Ishikawa (cell line): ENCODE measurements at regions not wholly inside any gene's neighbourhood (a gene's known extent, or its start where the extent isn't known, plus 50 kb on each side); places are given as distances from the start of the nearest gene placed in this dataset.

Experiments used
- CEBPB ChIP-seq: IDR thresholded peaks from 2 replicates; pipeline ENCODE4 v1.6.1; 2012
- CREB1 ChIP-seq: IDR thresholded peaks from 2 replicates; pipeline ENCODE4 v1.6.1; 2012; ENCODE audit warnings: low read depth
- EGR1 ChIP-seq: IDR thresholded peaks from 2 replicates; pipeline ENCODE4 v1.6.1; 2012
- EP300 ChIP-seq: IDR thresholded peaks from 2 replicates; pipeline ENCODE4 v1.6.1; 2012; ENCODE audit warnings: borderline replicate concordance
- FOXM1 ChIP-seq: IDR thresholded peaks from 2 replicates; pipeline ENCODE4 v1.6.1; 2012; ENCODE audit warnings: low read depth, borderline replicate concordance
- MAX ChIP-seq: IDR thresholded peaks from 2 replicates; pipeline ENCODE4 v1.6.1; 2012
- NFIC ChIP-seq: IDR thresholded peaks from 2 replicates; pipeline ENCODE4 v1.6.1; 2012
- RAD21 ChIP-seq: IDR thresholded peaks from 2 replicates; pipeline ENCODE4 v1.6.1; 2012; ENCODE audit warnings: low read depth
- REST ChIP-seq: IDR thresholded peaks from 2 replicates; pipeline ENCODE4 v1.6.1; 2012; ENCODE audit warnings: low read depth, mild to moderate bottlenecking
- TAF1 ChIP-seq: IDR thresholded peaks from 2 replicates; pipeline ENCODE4 v1.6.1; 2012; ENCODE audit warnings: low read depth, mild to moderate bottlenecking
- TCF12 ChIP-seq: IDR thresholded peaks from 2 replicates; pipeline ENCODE4 v1.6.1; 2012; ENCODE audit warnings: low read depth
- TEAD4 ChIP-seq: IDR thresholded peaks from 2 replicates; pipeline ENCODE4 v1.6.1; 2012
- USF1 ChIP-seq: IDR thresholded peaks from 2 replicates; pipeline ENCODE4 v1.6.1; 2012
- YY1 ChIP-seq: IDR thresholded peaks from 2 replicates; pipeline ENCODE4 v1.6.1; 2012; ENCODE audit warnings: low read depth
- ZBTB7A ChIP-seq: IDR thresholded peaks from 2 replicates; pipeline ENCODE4 v1.6.1; 2012; ENCODE audit warnings: low read depth

GRCh38 chr4:177006331-177006730 lies 213.6 kb upstream of the VEGFC start:
- TF ChIP-seq REST = no peak
- no peak for TF ChIP-seq YY1
- no peak for TF ChIP-seq MAX
- no peak for TF ChIP-seq USF1
- no peak for TF ChIP-seq TEAD4
- TF ChIP-seq EP300 = no peak
- TF ChIP-seq CEBPB = no peak
- TF ChIP-seq ZBTB7A = no peak
- no peak for TF ChIP-seq TAF1
- TF ChIP-seq EGR1 = no peak
- TF ChIP-seq TCF12 = no peak
- no peak for TF ChIP-seq NFIC
- no peak for TF ChIP-seq FOXM1
- TF ChIP-seq RAD21 = no peak
- no peak for TF ChIP-seq CREB1

- TF ChIP-seq TAF1 (no peak), TCF12 (no peak), YY1 (no peak), NFIC (no peak), FOXM1 (no peak), MAX (no peak), ZBTB7A (no peak), REST (no peak), CREB1 (no peak), CEBPB (no peak), EP300 (no peak), EGR1 (no peak)
Observed at GRCh38 chr4:177008071-177008835, 215.5 kb upstream of the VEGFC start.

GRCh38 chr4:177008836-177009501 lies 216.2 kb upstream of the VEGFC start:
- TF ChIP-seq MAX (no peak), EP300 (no peak), CEBPB (no peak), TAF1 (no peak), ZBTB7A (no peak), TEAD4 (no peak), NFIC (no peak), RAD21 (no peak)

- no peak for TF ChIP-seq EGR1
- TF ChIP-seq CREB1 = no peak
- TF ChIP-seq RAD21 = no peak
- TF ChIP-seq MAX = no peak
- TF ChIP-seq TEAD4 = no peak
- no peak for TF ChIP-seq REST
- TF ChIP-seq CEBPB = no peak
- TF ChIP-seq FOXM1 = no peak
- no peak for TF ChIP-seq YY1
- no peak for TF ChIP-seq TCF12
- no peak for TF ChIP-seq ZBTB7A
- TF ChIP-seq TAF1 = no peak
- no peak for TF ChIP-seq EP300
Observed at GRCh38 chr4:177010418-177010817, 217.7 kb upstream of the VEGFC start.
